Lower leg skin (tissue), 3 donors: ENCODE measurements at regions not wholly inside any gene's neighbourhood (a gene's known extent, or its start where the extent isn't known, plus 50 kb on each side); places are given as distances from the start of the nearest gene placed in this dataset.

Experiments used
- CTCF ChIP-seq, 3 donors: fragments of 450-650 bp; IDR thresholded peaks; one replicate each; pipeline ENCODE4 v1.5.1; 2016; ENCODE audit warnings: antibody characterized with exemption in 3 of 3, mild to moderate bottlenecking in 3 of 3, moderate library complexity in 2 of 3
- POLR2A ChIP-seq, 2 donors: fragments of 450-650 bp; IDR thresholded peaks; one replicate each; pipeline ENCODE4 v1.6.1; 2016 to 2017; ENCODE audit warnings: antibody characterized with exemption in 2 of 2, mild to moderate bottlenecking in 1 of 2, moderate library complexity in 1 of 2

GRCh38 chr4:148684638-148685037, 242.4 kb upstream of the NR3C2 start:
- TF ChIP-seq CTCF (IDR thresholded peaks at IDR 0.05) (no peak), POLR2A (IDR thresholded peaks at IDR 0.05) (no peak)
